GM12875 (cell line): ENCODE measurements at regions not wholly inside any gene's neighbourhood (a gene's known extent, or its start where the extent isn't known, plus 50 kb on each side); places are given as distances from the start of the nearest gene placed in this dataset.

Source experiments
- H3K4me3 ChIP-seq: one replicate; pipeline ENCODE4 v1.5.1; 2011; ENCODE audit warnings: low read depth, low read length, control low read depth
- CTCF ChIP-seq: IDR thresholded peaks from 2 replicates; pipeline ENCODE4 v1.5.1; 2011; ENCODE audit warnings: low read depth, mild to moderate bottlenecking, control low read depth, inconsistent platforms, low read length, moderate library complexity, borderline replicate concordance; ENCODE audit not compliant: insufficient read depth

GRCh38 chr10:3467052-3467951 is 294.7 kb upstream of the PITRM1 start:
- H3K4me3 ChIP-seq = no peak overlapping the region
- no peak for TF ChIP-seq CTCF

GRCh38 chr10:3465406-3465891 is 292.9 kb upstream of the PITRM1 start:
- no peak overlapping the region for H3K4me3 ChIP-seq
- no peak for TF ChIP-seq CTCF

GRCh38 chr10:3464760-3465405 is 292.3 kb upstream of the PITRM1 start:
- TF ChIP-seq CTCF = no peak

GRCh38 chr10:3460420-3461128 is 288.0 kb upstream of the PITRM1 start:
- H3K4me3 ChIP-seq = no peak overlapping the region
- no peak for TF ChIP-seq CTCF

More at GRCh38 chr10:3464760-3465405, 292.3 kb upstream of the PITRM1 start:
- H3K4me3 ChIP-seq = no peak overlapping the region

GRCh38 chr10:3455385-3456334 is 283.1 kb upstream of the PITRM1 start:
- TF ChIP-seq CTCF = no peak
- no peak overlapping the region for H3K4me3 ChIP-seq

- H3K4me3 ChIP-seq = no peak overlapping the region
Observed at GRCh38 chr10:3452683-3453361, 280.2 kb upstream of the PITRM1 start.

More at GRCh38 chr10:3452683-3453361, 280.2 kb upstream of the PITRM1 start:
- TF ChIP-seq CTCF = no peak
